HS-27A (cell line): ENCODE measurements at regions not wholly inside any gene's neighbourhood (a gene's known extent, or its start where the extent isn't known, plus 50 kb on each side); places are given as distances from the start of the nearest gene placed in this dataset.

ENCODE experiments used
- DNase-seq: peaks from one replicate; pipeline ENCODE4 v3.0.0-alpha.2; 2012; ENCODE audit warnings: low read depth, missing footprints

GRCh38 chr12:118608770-118609344 lies 232.5 kb downstream of the SUDS3 start:
- DNase-seq, result no peak

DNA sequence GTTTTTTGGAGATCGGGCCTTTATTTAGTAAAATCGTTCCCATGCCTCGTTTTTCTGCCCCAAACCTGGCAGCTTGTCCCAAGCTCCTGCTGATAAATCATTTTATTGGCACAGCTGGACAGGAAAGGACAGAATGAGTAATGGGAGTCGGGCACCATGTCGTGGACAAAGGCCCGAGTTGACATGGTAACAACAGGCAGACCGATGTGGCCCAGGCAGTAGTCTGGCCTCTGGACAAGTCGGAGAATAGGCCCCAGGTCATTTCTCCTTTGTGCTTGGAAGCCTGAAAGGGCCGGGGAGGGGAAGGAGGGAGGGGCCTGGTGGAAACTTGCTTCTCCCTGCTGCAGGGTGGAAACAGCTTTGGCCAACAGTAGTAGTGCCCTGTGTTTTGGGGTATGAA lies 234.9 kb downstream of the SUDS3 start:
- DNase-seq, result no peak

- no peak for DNase-seq
These were observed 235.4 kb downstream of the SUDS3 start for GRCh38 chr12:118611770-118612169.

DNA sequence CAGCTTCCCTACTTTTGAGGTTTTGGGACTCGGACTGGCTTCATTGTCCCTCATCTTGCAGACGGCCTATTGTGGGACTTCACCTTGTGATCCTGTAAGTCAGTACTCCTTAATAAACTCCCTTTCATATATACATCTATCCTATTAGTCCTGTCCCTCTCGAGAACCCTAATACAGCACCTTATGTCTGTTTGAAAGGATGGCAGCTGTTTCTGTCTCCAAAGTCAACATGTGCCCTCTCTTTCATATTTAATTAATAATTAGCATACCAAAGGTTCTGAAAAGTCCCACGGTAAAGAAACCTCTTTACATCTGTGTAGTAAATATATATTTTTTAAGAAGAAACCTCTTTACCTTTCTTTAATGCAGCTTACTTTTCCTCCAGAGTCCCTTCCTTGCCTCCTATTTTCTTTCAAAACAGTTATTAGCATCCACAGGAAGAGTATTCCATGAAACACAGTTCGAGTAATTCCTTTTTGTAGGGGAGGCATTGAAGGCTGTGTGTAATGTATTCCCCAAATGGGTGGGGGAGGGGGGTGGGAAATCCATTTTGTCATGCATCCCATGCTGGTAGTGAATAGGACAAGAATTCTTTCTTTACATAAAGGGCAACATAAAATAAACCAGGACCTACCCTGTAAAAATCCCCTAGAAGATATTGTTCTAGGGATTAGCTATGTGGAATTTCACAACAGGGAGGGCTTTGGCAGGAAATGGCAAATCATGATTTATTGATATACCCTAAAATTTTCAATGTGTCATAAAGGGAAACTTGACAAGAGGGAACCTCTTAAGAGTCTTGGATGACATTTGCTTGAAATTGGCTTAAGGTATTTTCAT lies 241.5 kb downstream of the SUDS3 start:
- no peak for DNase-seq

DNA sequence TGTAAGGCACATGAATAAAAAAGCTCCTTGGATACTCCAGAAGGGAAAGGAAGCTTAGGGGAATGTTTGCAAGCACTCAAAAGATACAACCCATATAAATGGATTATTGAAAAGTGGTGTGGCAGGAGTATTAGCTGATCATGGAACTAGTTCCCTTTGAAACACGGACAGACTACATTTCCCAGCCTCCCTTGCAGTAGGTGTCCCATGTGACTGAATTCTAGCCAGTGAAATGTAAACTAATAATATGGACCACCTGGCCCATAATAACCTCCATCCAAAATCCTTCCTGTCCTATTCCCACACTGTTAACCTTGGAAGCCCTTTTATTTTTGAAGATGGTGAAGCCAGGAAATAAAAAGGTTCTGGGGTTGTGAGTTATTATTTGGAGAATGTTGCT lies 242.3 kb downstream of the SUDS3 start:
- no peak for DNase-seq

DNA sequence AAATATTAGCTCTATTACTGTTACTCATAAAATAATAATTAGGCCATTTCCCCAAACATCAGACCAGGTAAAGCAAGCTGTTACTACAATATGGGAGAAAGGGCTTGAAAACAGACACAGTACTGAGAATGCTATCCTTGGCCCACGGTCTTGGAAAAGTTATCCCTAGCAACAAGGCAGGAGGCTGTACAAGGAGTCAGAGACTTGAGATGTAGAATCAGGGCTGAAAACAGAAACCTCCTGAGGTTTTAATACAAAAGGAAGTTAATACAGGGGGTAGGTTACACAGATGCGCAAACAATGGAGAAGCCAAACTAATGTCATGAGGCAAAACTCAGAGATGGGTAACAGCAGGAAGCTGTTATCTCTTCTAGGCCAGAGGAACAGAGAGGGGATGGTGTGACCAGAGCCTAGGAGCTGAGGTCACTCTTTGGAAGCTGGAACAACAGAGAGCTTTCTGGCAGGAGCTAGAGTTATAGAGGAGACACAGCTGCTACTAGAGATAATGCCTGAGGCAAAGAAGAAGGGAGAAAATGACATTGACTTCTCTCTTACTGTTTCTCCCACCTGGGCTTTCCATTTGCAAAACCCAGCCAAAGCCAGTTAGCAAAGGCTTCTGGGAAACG lies 248.8 kb downstream of the SUDS3 start:
- DNase-seq, result no peak

DNA sequence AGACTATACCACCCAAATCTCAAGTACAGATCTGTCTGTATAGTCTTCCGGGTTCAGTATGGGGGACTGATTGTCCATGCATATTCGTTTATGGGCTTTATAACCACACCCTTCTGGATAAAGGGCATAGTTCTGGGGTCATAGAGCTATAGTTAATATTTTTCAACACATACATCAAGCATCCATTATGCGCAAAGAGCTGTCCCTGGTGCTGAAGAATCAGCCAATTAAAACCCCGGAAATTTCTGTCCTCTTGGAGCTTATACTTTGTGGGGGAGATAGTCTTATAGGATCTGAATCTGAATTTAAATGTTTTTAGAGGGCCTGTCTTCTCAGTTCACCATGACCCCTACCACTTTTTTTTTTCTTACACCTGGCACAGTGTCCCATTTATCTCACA lies 256.7 kb downstream of the SUDS3 start:
- no peak for DNase-seq

DNA sequence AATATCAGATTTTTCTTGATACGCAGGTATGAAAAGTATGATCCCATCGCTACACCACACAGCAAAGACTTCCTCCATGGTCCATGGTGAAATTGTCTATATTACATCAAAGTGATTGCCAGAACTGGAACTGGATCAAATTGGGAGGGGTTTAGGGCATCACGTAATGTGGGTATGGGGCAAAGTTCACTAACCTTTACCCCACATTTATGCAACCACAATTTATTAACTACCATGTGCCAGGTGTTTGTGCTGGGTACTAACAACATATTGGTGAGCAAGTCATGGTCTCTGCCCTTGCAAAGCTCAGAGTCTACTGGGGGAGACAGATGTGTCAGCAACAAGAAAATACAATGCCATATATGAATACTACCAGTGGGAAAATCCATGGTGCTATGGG lies 258.9 kb downstream of the SUDS3 start:
- DNase-seq, result no peak

DNA sequence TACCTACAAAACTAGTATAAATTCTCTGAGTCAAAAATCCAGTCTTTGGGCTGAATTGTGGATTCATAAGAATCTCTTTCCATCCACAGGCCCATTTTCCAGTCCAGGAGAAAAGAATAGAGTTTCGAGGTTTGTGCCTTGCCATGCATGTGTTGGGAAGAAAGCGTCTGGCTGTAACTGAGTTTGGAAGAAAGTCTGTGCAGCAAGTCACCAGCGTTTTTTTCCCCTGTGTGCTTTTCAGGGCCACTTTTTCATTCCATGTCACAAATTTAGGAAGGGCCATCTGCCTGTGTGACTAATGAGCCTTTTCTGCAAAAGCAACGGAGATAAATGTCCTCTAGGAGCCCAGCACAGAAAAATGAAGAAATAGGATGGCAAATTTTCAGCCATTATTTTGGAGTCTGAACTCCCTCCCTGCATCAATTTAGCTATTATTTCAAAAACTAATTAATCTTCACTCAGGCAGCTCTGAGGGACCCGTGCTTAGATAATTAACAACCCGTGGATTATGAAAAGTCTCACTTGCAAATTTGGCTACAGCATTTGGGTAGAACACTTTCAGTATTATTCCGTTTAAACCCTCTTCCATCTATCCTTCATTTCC lies 261.5 kb downstream of the SUDS3 start:
- DNase-seq, result no peak

GRCh38 chr12:118641249-118641648 lies 264.9 kb downstream of the SUDS3 start:
- no peak for DNase-seq

DNA sequence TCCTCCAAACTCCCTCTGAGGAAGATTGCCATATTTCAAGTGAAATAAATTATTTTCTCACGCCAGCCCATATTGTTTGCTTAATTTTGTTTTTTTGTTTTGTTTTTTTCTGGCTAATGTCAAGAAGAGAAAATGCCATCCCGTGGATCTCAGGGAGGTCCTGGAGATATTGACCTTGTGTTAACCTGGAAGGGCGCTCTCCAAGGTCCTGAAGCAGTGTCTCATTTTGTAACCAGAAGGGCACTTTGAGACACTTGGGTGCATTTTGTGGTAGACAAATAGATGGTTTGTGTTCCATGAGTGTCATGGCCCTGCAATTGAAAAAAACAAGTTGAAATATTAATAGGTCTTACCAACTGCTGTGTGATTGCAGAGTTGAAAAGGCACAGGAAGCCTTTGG lies 268.9 kb downstream of the SUDS3 start:
- DNase-seq, result no peak

GRCh38 chr12:118649765-118650585 lies 273.6 kb downstream of the SUDS3 start:
- DNase-seq, result no peak

DNA sequence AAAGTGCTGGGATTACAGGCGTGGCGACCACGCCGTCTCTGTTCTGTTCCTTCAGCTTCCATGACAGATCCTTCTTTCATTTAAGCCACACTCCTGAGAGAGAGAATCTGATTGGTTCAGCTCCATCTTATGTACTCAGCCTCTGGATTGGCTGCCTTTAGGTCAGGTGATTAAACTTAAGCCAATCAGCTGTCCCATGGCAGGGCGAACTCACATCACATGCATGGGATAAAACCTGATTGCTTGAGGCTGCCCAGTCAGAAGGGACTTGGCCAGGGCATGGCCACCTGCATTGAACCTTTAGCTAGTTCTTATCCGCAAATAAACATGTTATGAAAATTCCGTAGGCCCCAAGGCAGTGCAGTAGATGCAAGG lies 274.2 kb downstream of the SUDS3 start:
- no peak for DNase-seq

GRCh38 chr12:118651487-118651886 lies 275.1 kb downstream of the SUDS3 start:
- DNase-seq, result no peak

DNA sequence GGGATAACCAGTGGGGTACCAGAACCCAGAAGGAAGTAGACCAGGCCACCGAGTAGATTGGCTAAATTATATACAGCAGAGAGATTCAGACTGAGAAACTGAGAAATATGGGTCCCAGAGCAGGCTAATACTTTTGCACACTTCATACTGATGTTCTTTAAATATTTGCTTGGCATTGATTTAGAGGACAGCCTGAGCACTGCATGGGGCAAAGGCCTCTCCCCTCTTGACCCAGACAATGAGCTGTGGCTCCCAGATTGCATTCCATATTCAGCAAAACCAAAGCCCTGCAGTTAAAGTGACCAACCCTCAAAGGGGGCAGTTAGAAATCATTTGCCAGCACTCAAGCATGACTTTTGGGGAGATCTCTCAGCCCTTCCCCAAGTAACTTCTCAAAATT lies 279.2 kb downstream of the SUDS3 start:
- DNase-seq, result no peak

- no peak for DNase-seq
These were observed 300.9 kb upstream of the SRRM4 start for GRCh38 chr12:118680356-118680963.

DNA sequence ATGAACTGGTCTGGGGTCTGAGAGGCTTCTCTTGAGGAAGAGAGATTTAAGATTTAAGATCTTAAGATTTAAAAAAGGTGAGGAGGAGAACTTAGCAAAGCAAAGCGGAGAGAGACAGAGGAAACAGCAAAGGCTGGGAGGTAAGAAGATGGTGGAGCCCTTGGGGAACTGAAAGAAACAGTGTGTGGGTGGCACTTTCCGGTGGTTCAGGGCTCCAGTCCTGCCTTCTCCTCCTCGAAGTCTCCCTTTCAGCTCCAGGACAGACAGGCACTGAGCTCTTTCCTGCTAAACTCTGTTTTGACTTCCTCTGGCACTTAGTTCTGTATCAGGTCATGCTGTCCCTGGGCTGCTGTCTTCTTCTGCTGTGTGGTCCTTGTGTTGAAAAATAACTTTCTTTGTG lies 298.7 kb upstream of the SRRM4 start:
- no peak for DNase-seq

GRCh38 chr12:118685983-118686607 lies 295.2 kb upstream of the SRRM4 start:
- DNase-seq, result no peak

- no peak for DNase-seq
These were observed 291.5 kb upstream of the SRRM4 start for GRCh38 chr12:118689793-118690192.

- no peak for DNase-seq
These were observed 290.8 kb upstream of the SRRM4 start for GRCh38 chr12:118690506-118690905.

- DNase-seq, result no peak
These were observed 287.1 kb upstream of the SRRM4 start for GRCh38 chr12:118694128-118694775.
